Gastrocnemius medialis (tissue), 4 donors: ENCODE measurements at regions not wholly inside any gene's neighbourhood (a gene's known extent, or its start where the extent isn't known, plus 50 kb on each side); places are given as distances from the start of the nearest gene placed in this dataset.

Source experiments
- POLR2A ChIP-seq, 2 donors: fragments of 450-650 bp; IDR thresholded peaks; one replicate each; pipeline ENCODE4 v1.6.1; 2017; ENCODE audit warnings: antibody characterized with exemption in 2 of 2, mild to moderate bottlenecking in 2 of 2, moderate library complexity in 2 of 2
- TF ChIP-seq, protein P1 (sequence below), 5 experiments: fragments of 450-650 bp in 3 of 5; fragments of 200-600 bp in 2 of 5; sonication (generic) in 2 of 5; IDR thresholded peaks in 4 of 5; conservative IDR thresholded peaks in 1 of 5; 1 replicate in 4 of 5; 2 replicates in 1 of 5; pipeline ENCODE4 v1.5.1; 2016 to 2019; ENCODE audit warnings: antibody characterized with exemption in 5 of 5, mild to moderate bottlenecking in 3 of 5, moderate library complexity in 3 of 5

DNA sequence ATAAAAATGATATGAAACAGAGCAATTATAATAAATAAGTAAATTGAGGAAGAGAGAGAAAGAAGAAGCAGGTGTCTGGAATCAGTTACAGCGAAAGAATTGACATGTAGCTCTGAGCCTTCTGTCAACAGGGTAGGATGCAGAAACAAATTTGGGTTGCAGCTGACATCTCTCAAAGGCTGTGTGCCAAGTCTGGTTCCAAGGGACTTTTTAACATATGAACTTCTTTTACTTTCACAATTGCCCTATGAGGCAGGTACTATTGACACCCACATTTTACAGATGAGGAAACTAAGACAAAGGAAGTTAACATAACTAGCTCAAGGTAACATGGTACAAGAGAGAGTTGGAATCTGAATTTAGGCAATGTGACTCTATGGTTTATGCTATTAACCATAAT, 260.0 kb downstream of the ASXL3 start:
- TF ChIP-seq, protein P1, sequence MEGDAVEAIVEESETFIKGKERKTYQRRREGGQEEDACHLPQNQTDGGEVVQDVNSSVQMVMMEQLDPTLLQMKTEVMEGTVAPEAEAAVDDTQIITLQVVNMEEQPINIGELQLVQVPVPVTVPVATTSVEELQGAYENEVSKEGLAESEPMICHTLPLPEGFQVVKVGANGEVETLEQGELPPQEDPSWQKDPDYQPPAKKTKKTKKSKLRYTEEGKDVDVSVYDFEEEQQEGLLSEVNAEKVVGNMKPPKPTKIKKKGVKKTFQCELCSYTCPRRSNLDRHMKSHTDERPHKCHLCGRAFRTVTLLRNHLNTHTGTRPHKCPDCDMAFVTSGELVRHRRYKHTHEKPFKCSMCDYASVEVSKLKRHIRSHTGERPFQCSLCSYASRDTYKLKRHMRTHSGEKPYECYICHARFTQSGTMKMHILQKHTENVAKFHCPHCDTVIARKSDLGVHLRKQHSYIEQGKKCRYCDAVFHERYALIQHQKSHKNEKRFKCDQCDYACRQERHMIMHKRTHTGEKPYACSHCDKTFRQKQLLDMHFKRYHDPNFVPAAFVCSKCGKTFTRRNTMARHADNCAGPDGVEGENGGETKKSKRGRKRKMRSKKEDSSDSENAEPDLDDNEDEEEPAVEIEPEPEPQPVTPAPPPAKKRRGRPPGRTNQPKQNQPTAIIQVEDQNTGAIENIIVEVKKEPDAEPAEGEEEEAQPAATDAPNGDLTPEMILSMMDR (IDR thresholded peaks at IDR 0.05 in 4 of 5, conservative IDR thresholded peaks at IDR 0.05 in 1 of 5): no peak
- TF ChIP-seq POLR2A (IDR thresholded peaks at IDR 0.05): no peak
